SK-N-SH (cell line): ENCODE measurements at regions not wholly inside any gene's neighbourhood (a gene's known extent, or its start where the extent isn't known, plus 50 kb on each side); places are given as distances from the start of the nearest gene placed in this dataset.

Source experiments
- CTCF ChIA-PET: fragments of 300-600, 350-600 bp; formaldehyde crosslinking; extraction: SDS; loops from one replicate; lab custom pipeline; 2021; lab: Yijun Ruan, JAX
- POLR2A ChIA-PET: fragments of 350-600 bp; sonication (Branson Sonifier 250); formaldehyde crosslinking; extraction: SDS; loops from one replicate; lab custom pipeline; 2020; ENCODE audit warnings: antibody characterized with exemption, inconsistent platforms; lab: Yijun Ruan, JAX
- DNase-seq: peaks from one replicate; pipeline ENCODE4 v3.0.0; 2012
- H2AFZ ChIP-seq: fragments of 200-600 bp; sonication (generic); 2 replicates; pipeline ENCODE4 v1.8.1; 2016; ENCODE audit warnings: antibody characterized with exemption, mild to moderate bottlenecking, low read depth
- H3F3A ChIP-seq: fragments of 200-600 bp; sonication (generic); replicated peaks from 2 replicates; pipeline ENCODE3; 2016; ENCODE audit warnings: antibody characterized with exemption, mild to moderate bottlenecking; ENCODE audit not compliant: insufficient read depth
- H3K27ac ChIP-seq, 2 experiments: fragments of 200-500 bp in 1 of 2; fragments of 200-600 bp in 1 of 2; sonication (Bioruptor generic) in 1 of 2; sonication (generic), shearing (Covaris generic) in 1 of 2; 2 replicates each; pipeline versions ENCODE4 v1.5.1 to v1.6.1; 2014 to 2016; ENCODE audit warnings: low read depth in 2 of 2, inconsistent platforms in 1 of 2, low read length in 1 of 2, mild to moderate bottlenecking in 1 of 2, mixed read lengths in 1 of 2
- H3K27me3 ChIP-seq: fragments of 200-600 bp; sonication (generic), shearing (Covaris generic); 2 replicates; pipeline ENCODE4 v1.6.1; 2016; ENCODE audit warnings: mixed run types; ENCODE audit not compliant: insufficient read depth
- H3K36me3 ChIP-seq, 2 experiments: fragments of 200-500 bp in 1 of 2; fragments of 200-600 bp in 1 of 2; sonication (Bioruptor generic) in 1 of 2; sonication (generic) in 1 of 2; replicated peaks in 1 of 2; 2 replicates each; pipeline versions ENCODE3 to v1.5.1; 2014 to 2016; ENCODE audit warnings: low read length in 1 of 2, mild to moderate bottlenecking in 1 of 2; ENCODE audit not compliant: insufficient read depth in 2 of 2, control insufficient read depth in 1 of 2
- H3K4me1 ChIP-seq, 2 experiments: fragments of 200-500 bp in 1 of 2; fragments of 200-600 bp in 1 of 2; sonication (Bioruptor generic) in 1 of 2; sonication (generic), shearing (Covaris generic) in 1 of 2; 2 replicates each; pipeline versions ENCODE4 v1.5.1 to v1.6.1; 2014 to 2016; ENCODE audit warnings: low read depth in 1 of 2, low read length in 1 of 2, mixed run types in 1 of 2; ENCODE audit not compliant: insufficient read depth in 2 of 2, control insufficient read depth in 1 of 2
- H3K4me2 ChIP-seq: fragments of 200-600 bp; sonication (generic), shearing (Covaris generic); 2 replicates; pipeline ENCODE4 v1.6.1; 2017; ENCODE audit warnings: mixed run types
- H3K4me3 ChIP-seq, 2 experiments: fragments of 200-500 bp in 1 of 2; fragments of 200-600 bp in 1 of 2; sonication (Bioruptor generic) in 1 of 2; sonication (generic), shearing (Covaris generic) in 1 of 2; 2 replicates each; pipeline versions ENCODE4 v1.5.1 to v1.8.1; 2014 to 2016; ENCODE audit warnings: low read depth in 2 of 2, inconsistent platforms in 1 of 2, low read length in 1 of 2, mild to moderate bottlenecking in 1 of 2, mixed read lengths in 1 of 2, moderate library complexity in 1 of 2
- H3K79me2 ChIP-seq: fragments of 200-600 bp; sonication (generic); 2 replicates; pipeline ENCODE4 v1.8.1; 2017; ENCODE audit warnings: mild to moderate bottlenecking; ENCODE audit not compliant: insufficient read depth
- H3K9ac ChIP-seq: fragments of 200-600 bp; sonication (generic); 2 replicates; pipeline ENCODE4 v1.6.1; 2017; ENCODE audit warnings: mixed run types
- H3K9me2 ChIP-seq: fragments of 200-600 bp; sonication (generic); 2 replicates; pipeline ENCODE4 v1.6.1; 2017; ENCODE audit warnings: mixed run types
- H3K9me3 ChIP-seq: fragments of 200-600 bp; sonication (generic); 2 replicates; pipeline ENCODE4 v1.6.1; 2017; ENCODE audit warnings: mixed run types, mild to moderate bottlenecking, moderate library complexity
- H4K20me1 ChIP-seq: fragments of 200-600 bp; sonication (generic); 2 replicates; pipeline ENCODE4 v1.6.1; 2017; ENCODE audit warnings: mild to moderate bottlenecking, mixed run types; ENCODE audit not compliant: insufficient read depth
- CHD2 ChIP-seq: fragments of 150-350 bp; IDR thresholded peaks from 2 replicates; pipeline ENCODE4 v1.6.1; 2018; ENCODE audit warnings: low read length; ENCODE audit not compliant: partially characterized antibody
- ELF1 ChIP-seq: IDR thresholded peaks from 2 replicates; pipeline ENCODE4 v1.4.0; 2012
- EZH2phosphoT487 ChIP-seq: fragments of 200-600 bp; sonication (generic); IDR thresholded peaks from 2 replicates; pipeline ENCODE4 v1.6.1; 2017; ENCODE audit warnings: low read depth, mixed run types, mild to moderate bottlenecking, antibody characterized with exemption, moderate library complexity, borderline replicate concordance
- FOXM1 ChIP-seq: IDR thresholded peaks from 2 replicates; pipeline ENCODE4 v1.4.0; 2012; ENCODE audit warnings: low read depth, mild to moderate bottlenecking
- IRF3 ChIP-seq: fragments of 150-350 bp; IDR thresholded peaks from 2 replicates; pipeline ENCODE4 v1.6.1; 2016; ENCODE audit warnings: mild to moderate bottlenecking, low read depth, low read length
- JUND ChIP-seq: IDR thresholded peaks from 2 replicates; pipeline ENCODE4 v1.4.0; 2012
- PBX3 ChIP-seq: IDR thresholded peaks from 2 replicates; pipeline ENCODE4; 2012
- RAD21 ChIP-seq: IDR thresholded peaks from 2 replicates; pipeline ENCODE4 v1.6.1; 2012; ENCODE audit warnings: mild to moderate bottlenecking, low read length
- RCOR1 ChIP-seq: fragments of 150-350 bp; IDR thresholded peaks from 2 replicates; pipeline ENCODE4 v1.6.1; 2017; ENCODE audit warnings: antibody characterized with exemption, low read length
- SIN3A ChIP-seq: IDR thresholded peaks from 2 replicates; pipeline ENCODE4 v1.6.1; 2012; ENCODE audit warnings: low read depth, mild to moderate bottlenecking, low read length, moderate library complexity, borderline replicate concordance
- USF1 ChIP-seq: IDR thresholded peaks from 2 replicates; pipeline ENCODE4 v1.4.0; 2012; ENCODE audit warnings: low read depth, borderline replicate concordance
- ZBTB33 ChIP-seq: IDR thresholded peaks from 2 replicates; pipeline ENCODE4 v1.4.0; 2012; ENCODE audit warnings: low read depth, borderline replicate concordance
- WGBS: methylation state at CpG from one replicate; pipeline ENCODE4 v1.1.6; 2017; ENCODE audit warnings: low lambda C conversion rate; 5-methylcytosine and 5-hydroxymethylcytosine counted together

- TF ChIP-seq IRF3 (no peak), RAD21 (no peak), SIN3A (no peak), EZH2phosphoT487 (no peak), JUND (no peak)
Measured at GRCh38 chr12:74129702-74130101, 407.9 kb upstream of the ATXN7L3B start (continued).

GRCh38 chr12:74144396-74144795 is 393.2 kb upstream of the ATXN7L3B start:
- CTCF ChIA-PET, result no interaction called here
- Histone ChIP-seq H3K79me2 (no peaks in the 10 kb centered on the region), H3K27me3 (no peaks in the 10 kb centered on the region), H3K9ac (no peak overlapping the region), H3K9me2 (no peaks in the 10 kb centered on the region), H3K4me2 (no peak overlapping the region), H4K20me1 (no peaks in the 10 kb centered on the region), H3K9me3 (no peaks in the 10 kb centered on the region), H2AFZ (no peak overlapping the region), H3K4me3 (no peak overlapping the region), H3F3A (no peaks in the 10 kb centered on the region), H3K4me1 (no peaks in the 10 kb centered on the region), H3K27ac (no peak overlapping the region), H3K36me3 (no peaks in the 10 kb centered on the region)
- no peak for TF ChIP-seq PBX3
- no peak for TF ChIP-seq CHD2
- no peak for TF ChIP-seq JUND
- no peak for TF ChIP-seq ZBTB33
- POLR2A ChIA-PET, result no interaction called here
- no peak for DNase-seq
- 45% methylated on average over 4 of the region's 4 CpGs for WGBS

- Histone ChIP-seq H3K27ac (no peak overlapping the region), H3K79me2 (no peaks in the 10 kb centered on the region), H3K36me3 (no peaks in the 10 kb centered on the region), H2AFZ (no peak overlapping the region), H3K4me1 (no peaks in the 10 kb centered on the region), H3K4me3 (no peak overlapping the region), H4K20me1 (no peaks in the 10 kb centered on the region), H3K4me2 (no peak overlapping the region), H3K9me3 (no peaks in the 10 kb centered on the region), H3K9me2 (no peaks in the 10 kb centered on the region), H3K27me3 (no peaks in the 10 kb centered on the region), H3K9ac (no peak overlapping the region), H3F3A (no peaks in the 10 kb centered on the region)
- POLR2A ChIA-PET, result no interaction called here
- no peak for DNase-seq
- TF ChIP-seq RCOR1 (no peak), ELF1 (no peak), USF1 (no peak), FOXM1 (no peak), SIN3A (no peak), JUND (no peak)
- 2% methylated on average over 1 of the region's 1 CpG for WGBS
- CTCF ChIA-PET, result interaction anchor here (0.6 kb wide), 1 partner anchor 1097 kb away, joined by 3 read pairs; no protein-coding TSS in a partner anchor
Measured at GRCh38 chr12:74145328-74145727, 392.3 kb upstream of the ATXN7L3B start.
